ENCODE measurements at regions not wholly inside any gene's neighbourhood (a gene's known extent, or its start where the extent isn't known, plus 50 kb on each side); places are given as distances from the start of the nearest gene placed in this dataset.

GRCh38 chr5:107293541-107294210 is 377.1 kb downstream of the EFNA5 start:
- TF ChIP-seq, protein P1, sequence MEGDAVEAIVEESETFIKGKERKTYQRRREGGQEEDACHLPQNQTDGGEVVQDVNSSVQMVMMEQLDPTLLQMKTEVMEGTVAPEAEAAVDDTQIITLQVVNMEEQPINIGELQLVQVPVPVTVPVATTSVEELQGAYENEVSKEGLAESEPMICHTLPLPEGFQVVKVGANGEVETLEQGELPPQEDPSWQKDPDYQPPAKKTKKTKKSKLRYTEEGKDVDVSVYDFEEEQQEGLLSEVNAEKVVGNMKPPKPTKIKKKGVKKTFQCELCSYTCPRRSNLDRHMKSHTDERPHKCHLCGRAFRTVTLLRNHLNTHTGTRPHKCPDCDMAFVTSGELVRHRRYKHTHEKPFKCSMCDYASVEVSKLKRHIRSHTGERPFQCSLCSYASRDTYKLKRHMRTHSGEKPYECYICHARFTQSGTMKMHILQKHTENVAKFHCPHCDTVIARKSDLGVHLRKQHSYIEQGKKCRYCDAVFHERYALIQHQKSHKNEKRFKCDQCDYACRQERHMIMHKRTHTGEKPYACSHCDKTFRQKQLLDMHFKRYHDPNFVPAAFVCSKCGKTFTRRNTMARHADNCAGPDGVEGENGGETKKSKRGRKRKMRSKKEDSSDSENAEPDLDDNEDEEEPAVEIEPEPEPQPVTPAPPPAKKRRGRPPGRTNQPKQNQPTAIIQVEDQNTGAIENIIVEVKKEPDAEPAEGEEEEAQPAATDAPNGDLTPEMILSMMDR (IDR thresholded peaks at IDR 0.05 in 4 of 5, conservative IDR thresholded peaks at IDR 0.05 in 1 of 5): no peak
- TF ChIP-seq POLR2A (IDR thresholded peaks at IDR 0.05): no peak
